Panc1 (cell line): ENCODE measurements at regions not wholly inside any gene's neighbourhood (a gene's known extent, or its start where the extent isn't known, plus 50 kb on each side); places are given as distances from the start of the nearest gene placed in this dataset.

ENCODE experiments used
- ATAC-seq: fragments of 200-7000 bp; cut with Tn5 transposase; 2 replicates; pipeline ENCODE4 v1.9.1; 2020; ENCODE audit warnings: mild to moderate bottlenecking, moderate library complexity
- BruUV-seq: library from RNA; stranded (reverse); fragments of 400-500 nt; replicated peaks from 2 replicates; lab custom pipeline; 2021; lab: Mats Ljungman, UMichigan
- CTCF ChIA-PET: fragments of 300-600 bp; sonication (Branson Sonifier 250); formaldehyde crosslinking; loops from one replicate; lab custom pipeline; 2022; ENCODE audit warnings: antibody characterized with exemption; lab: Charles Lee
- POLR2A ChIA-PET: fragments of 300-600 bp; sonication (Branson Sonifier 250); formaldehyde crosslinking; loops from one replicate; lab custom pipeline; 2022; ENCODE audit warnings: antibody characterized with exemption; lab: Charles Lee
- DNase-seq: peaks from one replicate; pipeline ENCODE4 v3.0.0-alpha.2; 2010; ENCODE audit warnings: low read depth, low spot score
- H3K27ac ChIP-seq: 2 replicates; pipeline ENCODE4 v1.5.1; 2011; ENCODE audit warnings: mild to moderate bottlenecking, low read length, inconsistent platforms
- H3K27me3 ChIP-seq: fragments of 200-500 bp; sonication (Bioruptor generic); 2 replicates; pipeline ENCODE4 v1.6.0; 2014; ENCODE audit warnings: low read length, inconsistent platforms; ENCODE audit not compliant: control insufficient read depth, insufficient read depth
- H3K36me3 ChIP-seq: fragments of 200-500 bp; sonication (Bioruptor generic); 2 replicates; pipeline ENCODE4 v1.5.1; 2014; ENCODE audit warnings: inconsistent platforms, mild to moderate bottlenecking, low read length, moderate library complexity; ENCODE audit not compliant: control insufficient read depth, insufficient read depth
- H3K4me1 ChIP-seq: 2 replicates; pipeline ENCODE4 v1.5.1; 2011; ENCODE audit warnings: inconsistent platforms, mild to moderate bottlenecking, low read length, moderate library complexity; ENCODE audit not compliant: control insufficient read depth, insufficient read depth
- H3K4me3 ChIP-seq, 2 experiments: 2 replicates each; pipeline ENCODE4 v1.5.1; 2011 to 2012; ENCODE audit warnings: low read depth in 2 of 2, low read length in 2 of 2, mild to moderate bottlenecking in 2 of 2, inconsistent platforms in 1 of 2, moderate library complexity in 1 of 2
- H3K9me3 ChIP-seq: fragments of 200-500 bp; sonication (Bioruptor generic); 2 replicates; pipeline ENCODE4 v1.5.1; 2014; ENCODE audit warnings: low read depth, mild to moderate bottlenecking, inconsistent platforms, low read length, moderate library complexity; ENCODE audit not compliant: control insufficient read depth, insufficient read depth
- POLR2AphosphoS5 ChIP-seq: IDR thresholded peaks from 2 replicates; pipeline ENCODE4 v1.6.1; 2012; ENCODE audit warnings: mild to moderate bottlenecking, low read depth, low read length, moderate library complexity
- REST ChIP-seq, 2 experiments: IDR thresholded peaks; 2 replicates each; pipeline ENCODE4 v1.6.1; 2011 to 2012; ENCODE audit warnings: low read depth in 2 of 2, control low read depth in 1 of 2, low read length in 1 of 2, mild to moderate bottlenecking in 1 of 2, moderate library complexity in 1 of 2; ENCODE audit not compliant: insufficient read depth in 1 of 2
- SIN3A ChIP-seq: IDR thresholded peaks from 2 replicates; pipeline ENCODE4 v1.6.1; 2012; ENCODE audit warnings: low read depth, mild to moderate bottlenecking, low read length, moderate library complexity, borderline replicate concordance; ENCODE audit not compliant: insufficient read depth
- TCF7L2 ChIP-seq: IDR thresholded peaks from 2 replicates; pipeline ENCODE4 v1.6.1; 2011; ENCODE audit warnings: mild to moderate bottlenecking, low read depth, low read length, inconsistent platforms
- in situ Hi-C: cut with HindIII; loops from 2 replicates; pipeline ENCODE4 v1.10.0; 2016; ENCODE audit warnings: low sequenced_read_pairs, low pct_unique_long_range_greater_than_20kb
- intact Hi-C: fragments of 100-400 bp; cut with micrococcal nuclease; formaldehyde crosslinking; loops from one replicate; pipeline ENCODE4 v1.10.0; 2022; ENCODE audit not compliant: unreplicated experiment
- TF ChIP-seq, protein P1 (sequence below): fragments of 450-650 bp; IDR thresholded peaks from 2 replicates; pipeline ENCODE4 v1.5.1; 2017; ENCODE audit warnings: mild to moderate bottlenecking

GRCh38 chr21:24714646-24715200, 892.6 kb downstream of the MRPL39 start:
- TF ChIP-seq SIN3A (no peak), TCF7L2 (no peak), REST (IDR thresholded peaks at IDR 0.05; ENCODE audit: insufficient read depth in 1 of 2, low read depth in 2 of 2, low read length in 1 of 2) (no peak), POLR2AphosphoS5 (no peak)
- TF ChIP-seq, protein P1, sequence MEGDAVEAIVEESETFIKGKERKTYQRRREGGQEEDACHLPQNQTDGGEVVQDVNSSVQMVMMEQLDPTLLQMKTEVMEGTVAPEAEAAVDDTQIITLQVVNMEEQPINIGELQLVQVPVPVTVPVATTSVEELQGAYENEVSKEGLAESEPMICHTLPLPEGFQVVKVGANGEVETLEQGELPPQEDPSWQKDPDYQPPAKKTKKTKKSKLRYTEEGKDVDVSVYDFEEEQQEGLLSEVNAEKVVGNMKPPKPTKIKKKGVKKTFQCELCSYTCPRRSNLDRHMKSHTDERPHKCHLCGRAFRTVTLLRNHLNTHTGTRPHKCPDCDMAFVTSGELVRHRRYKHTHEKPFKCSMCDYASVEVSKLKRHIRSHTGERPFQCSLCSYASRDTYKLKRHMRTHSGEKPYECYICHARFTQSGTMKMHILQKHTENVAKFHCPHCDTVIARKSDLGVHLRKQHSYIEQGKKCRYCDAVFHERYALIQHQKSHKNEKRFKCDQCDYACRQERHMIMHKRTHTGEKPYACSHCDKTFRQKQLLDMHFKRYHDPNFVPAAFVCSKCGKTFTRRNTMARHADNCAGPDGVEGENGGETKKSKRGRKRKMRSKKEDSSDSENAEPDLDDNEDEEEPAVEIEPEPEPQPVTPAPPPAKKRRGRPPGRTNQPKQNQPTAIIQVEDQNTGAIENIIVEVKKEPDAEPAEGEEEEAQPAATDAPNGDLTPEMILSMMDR, result no peak
- Histone ChIP-seq H3K4me1 (no peaks in the 10 kb centered on the region), H3K27me3 (no peaks in the 10 kb centered on the region), H3K4me3 (no peak overlapping the region), H3K36me3 (no peaks in the 10 kb centered on the region), H3K27ac (no peak overlapping the region), H3K9me3 (no peaks in the 10 kb centered on the region)
- CTCF ChIA-PET, result no interaction called here
- intact Hi-C loops (no loop called here), in situ Hi-C loops (no loop called here)
- POLR2A ChIA-PET, result no interaction called here
- DNase-seq (no peak), ATAC-seq (no peak)
- no TSS peak for BruUV-seq

- CTCF ChIA-PET, result no interaction called here
- Histone ChIP-seq H3K4me3 (no peak overlapping the region), H3K4me1 (no peaks in the 10 kb centered on the region), H3K27me3 (no peaks in the 10 kb centered on the region), H3K27ac (no peak overlapping the region), H3K9me3 (no peaks in the 10 kb centered on the region), H3K36me3 (no peaks in the 10 kb centered on the region)
- POLR2A ChIA-PET, result no interaction called here
- no peak for TF ChIP-seq TCF7L2
- BruUV-seq, result no TSS peak
- in situ Hi-C loops (no loop called here), intact Hi-C loops (no loop called here)
- no peak for ATAC-seq
- DNase-seq, result no peak
Measured at GRCh38 chr21:24705201-24705600, 902.1 kb downstream of the MRPL39 start.

- Histone ChIP-seq H3K27ac (no peak overlapping the region), H3K27me3 (no peaks in the 10 kb centered on the region), H3K4me3 (peak overlapping the region; percentile 16 to 37; a peak in 3 of 4 replicates), H3K36me3 (no peaks in the 10 kb centered on the region), H3K9me3 (no peaks in the 10 kb centered on the region), H3K4me1 (no peaks in the 10 kb centered on the region)
- no TSS peak for BruUV-seq
- no peak for TF ChIP-seq TCF7L2
- intact Hi-C loops, result no loop called here
- CTCF ChIA-PET, result no interaction called here
- DNase-seq (no peak), ATAC-seq (no peak)
- POLR2A ChIA-PET, result no interaction called here
- in situ Hi-C loops, result no loop called here
Measured at GRCh38 chr21:24693779-24694178, 913.5 kb downstream of the MRPL39 start.
